Activated CD4-positive, alpha-beta T cell treated with anti-CD3 and anti-CD28 coated beads, Interleukin-10, Interleukin-2, amounts not matched to agents 100 ng/mL and 50 ng/mL, durations not matched to agents 16 hours and 8 hours (primary cell): ENCODE measurements at regions not wholly inside any gene's neighbourhood (a gene's known extent, or its start where the extent isn't known, plus 50 kb on each side); places are given as distances from the start of the nearest gene placed in this dataset.
"Not testable (repeated sequence)": the region's sequence is repeated elsewhere in the genome, so short reads cannot be mapped to it uniquely, and the experiment has no call there.

Source experiments
- DNase-seq: peaks from one replicate; pipeline ENCODE4 v3.0.0-alpha.2; 2020

DNA sequence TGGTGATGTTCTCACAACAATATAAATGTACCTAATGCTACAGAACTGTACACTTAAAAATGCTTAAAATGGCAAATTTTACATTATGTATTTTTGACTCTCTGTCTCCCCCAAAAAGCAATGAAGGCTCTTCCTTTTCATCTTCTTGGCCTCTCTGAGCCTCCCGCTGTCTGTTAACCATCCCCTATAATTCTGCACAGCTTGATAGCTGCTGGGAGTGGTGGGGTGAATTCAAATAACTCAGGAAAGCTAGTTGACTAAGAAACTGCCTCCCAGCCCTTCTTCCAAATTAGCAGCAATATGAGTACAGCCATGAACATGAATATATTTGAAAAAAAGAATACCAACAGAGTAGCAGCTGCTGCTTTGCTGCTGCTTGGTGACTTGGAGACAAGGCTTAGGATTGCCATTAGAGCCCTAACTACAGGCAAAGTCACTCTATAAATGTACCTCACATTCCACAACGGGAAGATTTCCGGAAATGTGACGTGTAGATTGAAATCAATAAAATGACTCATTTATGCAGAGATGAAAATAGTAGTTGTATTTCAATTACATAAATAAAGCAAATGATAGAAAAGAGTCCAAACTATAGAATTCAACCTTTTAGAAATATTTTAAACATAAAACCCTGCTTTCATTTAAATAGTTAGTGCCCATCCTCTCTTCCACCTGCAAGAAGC is 200.1 kb upstream of the HEY2 start:
- DNase-seq, result no peak

DNA sequence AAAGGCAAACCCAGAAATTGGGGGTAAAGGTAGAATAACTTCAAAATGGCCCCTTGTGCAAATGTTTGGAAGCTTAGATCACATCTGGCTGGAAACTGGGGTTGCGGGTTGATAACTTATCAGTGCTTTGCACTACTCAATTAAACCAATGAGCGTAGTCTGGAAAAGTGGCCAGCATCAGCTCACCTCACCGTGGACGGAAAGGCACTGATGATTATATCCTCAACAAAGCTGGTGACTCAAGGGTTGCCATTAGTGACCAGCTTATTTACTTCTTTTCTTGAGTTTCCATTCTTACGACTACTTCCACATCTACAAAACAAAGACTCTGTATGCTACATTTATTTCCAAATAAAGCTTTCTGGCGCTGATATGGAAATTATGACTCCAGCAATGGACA is 198.5 kb upstream of the HEY2 start:
- no peak for DNase-seq

- DNase-seq, result no peak
Measured at GRCh38 chr6:125552819-125553218, 196.6 kb upstream of the HEY2 start.

GRCh38 chr6:125554456-125554855 is 195.0 kb upstream of the HEY2 start:
- no peak for DNase-seq

- DNase-seq, result no peak
Measured at GRCh38 chr6:125558241-125558843, 191.1 kb upstream of the HEY2 start.

DNA sequence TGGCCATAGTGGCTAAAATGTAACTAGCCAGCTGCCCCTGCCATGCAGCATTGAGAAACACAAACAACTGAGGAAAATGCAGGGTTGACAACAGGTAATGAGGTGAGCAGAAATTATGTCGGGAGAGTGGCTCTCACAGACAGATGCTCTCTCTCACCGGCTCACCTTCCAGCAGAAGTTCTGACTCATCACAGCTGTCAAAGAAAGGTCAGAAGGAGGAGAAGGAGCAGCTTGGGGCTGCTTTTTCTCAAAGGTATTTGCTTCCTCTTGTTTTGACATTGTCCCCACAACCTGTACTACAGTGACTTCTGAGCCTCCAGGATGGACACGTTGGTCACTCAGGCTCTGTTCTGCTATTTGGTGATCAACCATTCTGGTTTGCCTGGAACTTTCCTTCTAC is 190.5 kb upstream of the HEY2 start:
- DNase-seq, result no peak

DNA sequence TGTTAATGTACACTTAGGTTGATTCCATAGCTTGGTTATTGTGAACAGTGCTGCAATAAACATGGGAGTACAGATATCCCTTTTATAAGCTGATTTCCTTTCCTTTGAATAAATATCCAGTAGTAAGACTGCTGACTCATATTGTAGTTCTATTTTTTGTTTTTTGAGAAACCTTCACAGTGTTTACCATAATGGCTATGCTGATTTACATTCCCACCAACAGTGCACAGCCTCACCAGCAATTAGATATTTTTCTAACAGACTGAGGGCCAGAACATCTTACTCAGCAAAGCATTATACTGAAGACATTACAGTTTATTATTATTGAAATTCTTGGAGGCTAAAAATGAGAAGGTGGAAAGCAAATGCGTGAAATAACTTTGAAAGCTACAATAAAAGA is 187.3 kb upstream of the HEY2 start:
- DNase-seq, result no peak

DNA sequence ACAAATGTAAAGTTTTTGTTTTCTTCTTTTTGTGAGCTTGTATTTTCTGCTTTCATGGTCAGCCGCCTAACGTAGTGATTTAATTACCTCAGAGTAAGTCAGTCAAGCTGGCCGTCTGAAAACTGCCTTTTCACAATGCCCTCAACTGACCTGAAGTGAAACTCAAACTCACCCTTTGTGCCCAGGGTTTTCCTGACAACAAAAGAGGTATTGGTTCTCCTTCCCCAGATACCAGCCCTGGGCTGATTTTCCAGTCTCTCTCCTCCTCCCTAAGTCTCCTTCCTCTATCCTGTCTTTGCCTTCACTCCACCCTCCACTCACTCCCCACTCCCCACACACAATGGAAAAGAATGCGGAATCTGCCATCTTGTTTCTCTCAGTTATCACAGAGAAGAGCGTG is 184.5 kb upstream of the HEY2 start:
- DNase-seq, result no peak

GRCh38 chr6:125567407-125567806 is 182.0 kb upstream of the HEY2 start:
- DNase-seq, result no peak

DNA sequence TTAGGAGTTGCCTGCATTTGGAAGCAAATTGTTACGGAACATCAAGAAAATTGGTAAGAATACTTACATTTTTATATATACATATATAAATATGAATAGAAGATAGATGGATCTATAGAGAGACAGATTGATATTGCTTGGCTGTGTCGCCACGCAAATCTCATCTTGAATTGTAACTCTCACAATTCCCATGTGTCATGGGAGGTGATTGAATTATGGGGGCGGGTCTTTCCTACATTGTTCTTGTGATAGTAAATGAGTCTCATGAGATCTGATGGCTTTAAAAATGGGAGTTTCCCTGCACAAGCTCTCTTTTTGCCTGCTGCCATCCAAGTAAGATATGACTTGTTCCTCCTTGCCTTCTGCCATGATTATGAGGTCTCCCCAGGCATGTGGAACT is 180.8 kb upstream of the HEY2 start:
- DNase-seq, result no peak

- no peak for DNase-seq
Measured at GRCh38 chr6:125570526-125570925, 178.9 kb upstream of the HEY2 start.

DNA sequence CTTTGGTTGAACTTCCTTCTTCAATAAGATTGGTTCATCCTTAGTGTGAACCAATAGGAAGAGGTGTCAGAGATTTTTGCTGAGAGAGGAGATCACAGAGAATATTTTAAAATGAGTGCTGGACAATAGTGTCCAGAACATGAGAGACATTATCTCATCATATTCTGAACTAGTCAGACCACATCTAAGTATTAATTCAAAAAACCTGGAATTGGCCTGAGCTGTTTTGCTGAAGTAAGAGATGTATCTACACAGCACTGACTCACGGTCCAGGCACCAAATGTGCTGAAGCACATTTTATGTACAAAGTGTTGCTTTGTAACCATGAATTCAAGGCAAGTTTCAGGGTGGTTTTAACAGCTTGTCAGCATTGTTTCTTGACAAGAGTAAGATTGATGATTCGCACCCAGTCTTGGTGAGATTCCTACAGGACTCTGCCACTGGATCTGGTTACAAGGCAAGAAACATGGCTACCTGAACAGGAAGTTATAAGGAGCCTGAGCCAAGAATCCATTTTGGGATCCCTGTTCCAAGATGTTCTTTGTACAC is 178.2 kb upstream of the HEY2 start:
- no peak for DNase-seq

- no peak for DNase-seq
Measured at GRCh38 chr6:125574604-125575003, 174.8 kb upstream of the HEY2 start.

- no peak for DNase-seq
Measured at GRCh38 chr6:125577124-125577662, 172.2 kb upstream of the HEY2 start.

DNA sequence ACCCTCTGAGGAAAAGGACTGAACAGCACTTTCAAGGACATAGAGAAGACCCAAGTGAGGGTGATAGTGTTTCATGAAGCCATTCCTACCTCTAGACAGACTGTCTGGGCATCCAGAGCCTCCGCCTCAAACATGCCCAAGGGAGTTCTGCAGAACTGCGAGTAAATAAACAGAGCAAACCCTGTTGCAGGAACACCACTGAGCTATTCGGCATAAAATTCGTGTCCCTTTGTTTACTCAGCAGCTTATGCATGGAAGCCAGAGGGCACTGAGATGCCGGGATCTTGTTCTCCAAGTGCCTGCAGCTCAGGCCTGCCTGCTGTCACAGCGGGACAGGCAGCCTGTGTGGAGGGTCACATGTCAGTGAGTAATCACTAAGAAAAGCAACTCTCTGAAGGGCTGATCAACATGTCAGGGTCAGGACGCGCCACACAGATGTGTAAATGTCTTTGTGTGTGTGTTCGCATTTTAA is 164.9 kb upstream of the HEY2 start:
- DNase-seq, result no peak

DNA sequence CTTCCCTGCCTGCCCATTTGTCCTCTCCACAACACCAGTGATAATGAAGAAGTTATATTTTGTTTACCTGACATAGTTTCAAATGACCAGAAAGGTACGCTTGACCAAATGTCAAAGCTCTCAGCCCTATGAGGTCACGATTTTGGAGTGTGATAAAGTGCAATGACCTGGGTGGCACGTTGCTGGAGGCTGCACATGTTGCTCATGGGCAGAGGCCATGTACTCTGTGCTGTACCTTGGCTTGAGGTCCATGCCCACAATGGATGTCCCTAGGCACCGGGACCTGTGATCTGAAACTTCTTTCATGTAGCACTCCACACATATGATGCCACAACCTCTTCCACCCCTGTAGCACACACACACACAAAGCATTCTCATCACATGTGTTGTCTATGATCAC is 164.0 kb upstream of the HEY2 start:
- DNase-seq, result no peak

DNA sequence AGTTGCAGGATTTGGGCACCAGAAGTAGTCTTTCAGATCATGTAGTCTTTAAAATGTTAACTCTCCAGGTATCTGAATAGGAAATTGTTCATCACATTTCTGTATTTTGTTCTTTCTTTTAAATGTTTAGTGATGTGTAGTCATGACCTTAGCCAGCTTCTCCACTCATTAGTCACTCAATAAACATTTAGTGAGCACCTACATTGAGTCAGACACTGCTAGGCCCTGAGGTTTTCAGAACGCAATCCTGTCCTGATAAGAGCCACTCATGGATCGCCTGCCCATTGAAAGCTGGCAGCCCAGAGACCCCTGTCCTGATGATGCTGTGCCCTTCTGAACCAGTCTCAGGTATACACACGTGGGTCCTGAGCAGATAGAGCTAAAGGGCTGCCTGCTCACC is 163.4 kb upstream of the HEY2 start:
- DNase-seq, result no peak

- DNase-seq, result no peak
Measured at GRCh38 chr6:125586605-125587004, 162.8 kb upstream of the HEY2 start.

DNA sequence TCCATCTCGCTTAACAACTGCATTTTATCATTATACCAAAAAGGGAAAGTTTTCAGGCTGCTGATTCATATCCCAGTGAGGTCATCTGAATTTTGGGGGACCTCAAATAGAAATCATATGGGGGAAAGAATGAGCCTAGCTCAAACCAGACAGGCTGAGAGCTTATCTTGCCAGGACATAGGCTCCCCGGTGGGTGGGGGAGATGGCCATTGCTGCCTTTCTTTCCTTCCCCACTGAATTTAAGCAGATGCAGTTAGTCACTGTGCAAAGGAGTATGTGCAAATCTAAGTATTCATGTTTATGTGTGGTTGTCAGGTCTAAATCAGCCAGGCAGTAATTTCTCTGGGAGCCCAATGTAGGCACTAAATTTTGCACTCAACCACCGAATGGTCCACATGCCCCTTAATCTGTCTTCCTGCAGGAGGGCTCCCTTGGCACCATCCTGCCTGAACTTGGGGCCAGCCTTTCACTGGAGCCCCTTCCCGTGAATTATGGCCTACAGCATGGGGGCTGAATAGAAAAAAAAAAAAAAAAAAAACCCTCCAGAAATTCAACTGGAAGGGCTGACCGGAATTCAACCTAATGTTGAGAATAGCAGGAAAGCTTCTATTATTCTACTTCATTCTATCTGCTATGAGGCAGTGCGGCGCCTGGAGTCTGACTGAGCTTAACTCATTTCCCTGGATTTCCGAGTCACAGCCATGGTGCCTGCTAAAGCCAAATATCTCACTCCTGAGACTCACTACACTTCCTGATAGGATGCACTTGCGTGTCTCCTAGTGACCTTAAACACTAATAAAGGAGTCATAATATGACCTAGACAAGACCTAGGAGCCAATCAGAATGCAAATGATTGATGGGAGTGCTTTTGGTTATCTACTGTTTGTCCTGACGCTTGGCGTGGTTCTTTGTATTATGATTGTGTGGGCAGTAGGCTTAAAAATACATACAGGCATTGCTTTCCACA is 161.5 kb upstream of the HEY2 start:
- no peak for DNase-seq

DNA sequence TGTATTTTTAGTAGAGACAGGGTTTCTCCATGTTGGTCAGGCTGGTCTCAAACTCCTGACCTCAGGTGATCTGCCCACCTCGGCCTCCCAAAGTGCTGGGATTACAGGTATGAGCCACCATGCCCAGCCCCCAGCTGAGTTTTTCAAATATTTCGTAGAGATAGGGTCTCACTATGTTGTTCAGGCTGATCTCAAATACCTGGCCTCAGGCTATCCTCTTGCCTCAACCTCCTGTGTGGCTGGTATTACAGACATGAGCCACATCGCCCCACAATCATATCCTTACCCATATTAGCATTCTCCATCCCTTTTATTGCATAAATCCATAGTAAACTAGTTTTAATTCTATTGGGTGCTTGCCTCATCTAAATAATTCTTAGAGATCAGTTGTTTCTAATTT is 157.6 kb upstream of the HEY2 start:
- not testable (repeated sequence) for DNase-seq

GRCh38 chr6:125593746-125594145 is 155.7 kb upstream of the HEY2 start:
- DNase-seq, result no peak

DNA sequence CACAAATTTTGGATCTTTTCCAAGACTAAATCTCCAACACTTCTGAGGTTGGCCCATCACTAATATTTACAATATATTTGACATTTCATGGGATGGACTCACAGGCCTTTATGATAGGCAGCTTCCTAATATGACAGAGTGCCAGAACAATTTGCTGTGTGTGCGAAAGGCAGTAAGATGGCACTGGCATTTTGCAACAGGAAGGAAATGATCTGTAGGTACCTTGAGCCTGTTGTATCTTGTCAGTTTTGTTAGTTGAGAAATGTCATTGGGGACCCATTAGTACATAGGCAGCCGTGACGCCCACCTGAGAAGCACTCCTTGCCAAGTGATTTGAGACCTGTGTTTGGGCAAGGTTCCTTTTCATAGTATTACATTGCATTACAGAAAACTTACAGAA is 153.4 kb upstream of the HEY2 start:
- no peak for DNase-seq
